Astrocyte of the cerebellum (primary cell): ENCODE measurements at regions not wholly inside any gene's neighbourhood (a gene's known extent, or its start where the extent isn't known, plus 50 kb on each side); places are given as distances from the start of the nearest gene placed in this dataset.

ENCODE experiments used
- DNase-seq: peaks from one replicate; pipeline ENCODE4 v3.0.0-alpha.2; 2011; ENCODE audit warnings: low read depth
- H3K4me3 ChIP-seq: 2 replicates; pipeline ENCODE4 v1.5.1; 2011; ENCODE audit warnings: mild to moderate bottlenecking, low read depth, low read length, moderate library complexity
- in situ Hi-C: cut with HindIII; loops from 2 replicates; pipeline ENCODE4 v1.10.0; 2017; ENCODE audit warnings: low sequenced_read_pairs
- TF ChIP-seq, protein P1 (sequence below): IDR thresholded peaks from 2 replicates; pipeline ENCODE4 v1.5.1; 2012; ENCODE audit warnings: low read length, low read depth, moderate library complexity, mild to moderate bottlenecking; ENCODE audit errors: missing control alignments

DNA sequence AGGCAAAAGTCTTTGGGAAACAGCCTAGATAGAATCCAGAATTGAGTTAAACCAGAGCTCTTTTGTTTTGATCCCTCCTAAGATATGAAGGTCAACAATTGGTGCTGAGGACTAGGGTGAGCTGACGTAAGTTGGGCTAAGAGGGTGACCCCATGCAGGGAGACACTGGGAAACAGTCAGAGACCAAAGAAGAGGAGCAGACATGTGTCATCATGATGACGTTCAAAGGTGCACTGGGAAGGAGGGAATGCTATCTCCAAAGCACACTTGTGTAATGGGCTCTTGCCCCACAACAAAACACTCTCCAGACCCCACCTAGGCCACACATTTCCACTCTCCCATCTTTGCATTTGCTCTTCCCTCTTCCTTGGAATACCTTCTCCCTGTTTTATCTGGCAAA lies 481.4 kb downstream of the COG6 start:
- TF ChIP-seq, protein P1, sequence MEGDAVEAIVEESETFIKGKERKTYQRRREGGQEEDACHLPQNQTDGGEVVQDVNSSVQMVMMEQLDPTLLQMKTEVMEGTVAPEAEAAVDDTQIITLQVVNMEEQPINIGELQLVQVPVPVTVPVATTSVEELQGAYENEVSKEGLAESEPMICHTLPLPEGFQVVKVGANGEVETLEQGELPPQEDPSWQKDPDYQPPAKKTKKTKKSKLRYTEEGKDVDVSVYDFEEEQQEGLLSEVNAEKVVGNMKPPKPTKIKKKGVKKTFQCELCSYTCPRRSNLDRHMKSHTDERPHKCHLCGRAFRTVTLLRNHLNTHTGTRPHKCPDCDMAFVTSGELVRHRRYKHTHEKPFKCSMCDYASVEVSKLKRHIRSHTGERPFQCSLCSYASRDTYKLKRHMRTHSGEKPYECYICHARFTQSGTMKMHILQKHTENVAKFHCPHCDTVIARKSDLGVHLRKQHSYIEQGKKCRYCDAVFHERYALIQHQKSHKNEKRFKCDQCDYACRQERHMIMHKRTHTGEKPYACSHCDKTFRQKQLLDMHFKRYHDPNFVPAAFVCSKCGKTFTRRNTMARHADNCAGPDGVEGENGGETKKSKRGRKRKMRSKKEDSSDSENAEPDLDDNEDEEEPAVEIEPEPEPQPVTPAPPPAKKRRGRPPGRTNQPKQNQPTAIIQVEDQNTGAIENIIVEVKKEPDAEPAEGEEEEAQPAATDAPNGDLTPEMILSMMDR, result no peak
- no peak for DNase-seq
- in situ Hi-C loops, result no loop called here
- H3K4me3 ChIP-seq, result no peak overlapping the region

GRCh38 chr13:40137400-40137799 lies 481.9 kb downstream of the COG6 start:
- H3K4me3 ChIP-seq, result no peak overlapping the region
- DNase-seq, result no peak
- in situ Hi-C loops, result no loop called here
- TF ChIP-seq, protein P1, result no peak

- DNase-seq, result no peak
- no peak overlapping the region for H3K4me3 ChIP-seq
- TF ChIP-seq, protein P1, result no peak
- in situ Hi-C loops, result no loop called here
Measured at GRCh38 chr13:40139896-40140520, 484.5 kb downstream of the COG6 start.

DNA sequence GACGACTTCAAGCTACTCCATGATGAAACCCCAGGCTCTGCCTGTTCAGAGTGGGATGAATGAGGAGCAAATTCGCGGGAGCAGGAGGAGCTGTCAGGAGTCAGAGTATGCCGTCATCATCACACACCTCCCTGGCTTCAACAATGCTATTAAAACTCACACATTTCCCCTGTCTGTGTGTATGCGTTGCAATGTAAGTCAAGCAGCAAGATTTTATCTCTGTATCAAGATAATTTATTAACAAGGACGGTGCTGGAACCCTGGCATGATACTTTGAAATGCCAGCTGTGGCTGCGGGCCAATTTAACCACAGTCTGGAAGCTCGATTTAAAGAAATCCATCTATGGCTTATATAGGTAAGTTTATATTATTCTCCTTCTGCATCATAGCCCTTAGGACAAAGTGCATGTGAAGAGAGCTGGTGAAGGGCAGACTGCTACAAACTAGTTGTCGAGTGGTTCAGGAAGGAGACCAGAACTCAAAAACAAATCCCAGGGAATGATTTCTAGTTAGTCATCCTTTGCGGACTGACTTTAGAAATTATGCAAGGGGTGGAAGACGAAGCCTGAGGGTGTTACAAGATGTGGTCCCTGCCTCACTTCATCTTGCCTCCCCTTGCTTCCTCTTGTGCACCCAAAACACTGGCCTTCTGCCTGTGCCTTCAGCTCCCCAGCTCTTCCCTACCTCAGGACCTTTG lies 486.5 kb downstream of the COG6 start:
- no peak overlapping the region for H3K4me3 ChIP-seq
- DNase-seq, result no peak
- TF ChIP-seq, protein P1, result no peak
- in situ Hi-C loops, result no loop called here

DNA sequence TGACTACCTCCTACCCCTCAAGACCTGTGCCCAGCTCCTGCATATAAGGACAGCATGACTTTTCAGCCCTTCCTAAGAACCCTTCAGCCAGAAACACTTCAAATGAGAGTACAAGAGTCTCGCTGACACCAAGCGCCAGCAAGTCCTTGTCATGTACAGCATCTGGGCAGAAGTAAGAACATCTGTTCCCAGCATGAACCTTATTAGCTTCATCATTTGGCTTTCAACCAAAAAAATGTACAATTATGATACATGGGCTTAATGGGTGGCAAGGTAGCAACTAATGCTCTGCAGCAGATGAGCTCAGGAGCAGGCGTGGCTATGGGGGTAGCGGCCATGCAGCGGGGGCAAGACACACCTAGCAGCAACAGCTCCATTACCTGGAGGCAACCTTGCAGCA lies 487.6 kb downstream of the COG6 start:
- in situ Hi-C loops, result no loop called here

GRCh38 chr13:40143559-40143958 lies 488.1 kb downstream of the COG6 start:
- TF ChIP-seq, protein P1, result no peak
- H3K4me3 ChIP-seq, result no peak overlapping the region
- DNase-seq, result no peak
- in situ Hi-C loops, result no loop called here

More for the DNA sequence above, 487.6 kb downstream of the COG6 start:
- DNase-seq, result no peak
- H3K4me3 ChIP-seq, result no peak overlapping the region
- TF ChIP-seq, protein P1, result no peak
